DOHH2 (cell line): ENCODE measurements at regions not wholly inside any gene's neighbourhood (a gene's known extent, or its start where the extent isn't known, plus 50 kb on each side); places are given as distances from the start of the nearest gene placed in this dataset.

Source experiments
- H3F3A ChIP-seq: fragments of 200-600 bp; sonication (generic), shearing (Covaris generic); 2 replicates; pipeline ENCODE4 v1.6.0; 2016; ENCODE audit warnings: antibody characterized with exemption, mild to moderate bottlenecking; ENCODE audit not compliant: control insufficient read depth, insufficient read depth
- H3K27ac ChIP-seq: fragments of 200-600 bp; sonication (generic); 2 replicates; pipeline ENCODE4 v1.5.1; 2014; ENCODE audit warnings: low read depth, mild to moderate bottlenecking, low read length, moderate library complexity
- H3K27me3 ChIP-seq: fragments of 200-600 bp; sonication (generic); 2 replicates; pipeline ENCODE4 v1.6.1; 2014; ENCODE audit warnings: mild to moderate bottlenecking, low read length, mixed read lengths; ENCODE audit not compliant: control insufficient read depth
- H3K36me3 ChIP-seq: fragments of 200-600 bp; sonication (generic); 2 replicates; pipeline ENCODE4 v1.6.1; 2014; ENCODE audit warnings: mild to moderate bottlenecking, low read length, moderate library complexity, mixed read lengths; ENCODE audit not compliant: control insufficient read depth
- H3K4me1 ChIP-seq: fragments of 200-600 bp; sonication (generic); 2 replicates; pipeline ENCODE4 v1.6.1; 2014; ENCODE audit warnings: mild to moderate bottlenecking, low read length, mixed read lengths; ENCODE audit not compliant: control insufficient read depth
- H3K4me2 ChIP-seq: fragments of 200-600 bp; sonication (generic); 2 replicates; pipeline ENCODE4 v1.6.0; 2014; ENCODE audit warnings: mild to moderate bottlenecking, low read length, moderate library complexity
- H3K4me3 ChIP-seq: fragments of 200-600 bp; sonication (generic); 2 replicates; pipeline ENCODE4 v1.5.1; 2014; ENCODE audit warnings: mild to moderate bottlenecking, low read length, mixed read lengths
- H3K79me2 ChIP-seq: fragments of 200-600 bp; sonication (generic); 2 replicates; pipeline ENCODE4 v1.6.1; 2014; ENCODE audit warnings: mild to moderate bottlenecking, low read length, mixed read lengths; ENCODE audit not compliant: control insufficient read depth
- H3K9me2 ChIP-seq: fragments of 200-600 bp; sonication (generic); replicated peaks from 2 replicates; pipeline ENCODE4 v1.6.1; 2014; ENCODE audit warnings: mild to moderate bottlenecking, low read length, mixed read lengths; ENCODE audit not compliant: control insufficient read depth
- H3K9me3 ChIP-seq: fragments of 200-600 bp; sonication (generic); 2 replicates; pipeline ENCODE4 v1.6.1; 2014; ENCODE audit warnings: antibody characterized with exemption, low read length, mixed read lengths; ENCODE audit not compliant: control insufficient read depth, insufficient read depth
- H4K20me1 ChIP-seq: fragments of 200-600 bp; sonication (generic); 2 replicates; pipeline ENCODE4 v1.6.0; 2014; ENCODE audit warnings: low read depth, mild to moderate bottlenecking, antibody characterized with exemption, low read length, moderate library complexity; ENCODE audit not compliant: control insufficient read depth, insufficient read depth
- CTCF ChIP-seq: fragments of 200-600 bp; sonication (generic); IDR thresholded peaks from one replicate; pipeline ENCODE4 v1.5.1; 2014; ENCODE audit warnings: antibody characterized with exemption, mild to moderate bottlenecking, low read depth, low read length; ENCODE audit not compliant: poor library complexity, severe bottlenecking
- EZH2phosphoT487 ChIP-seq: fragments of 200-600 bp; sonication (generic); IDR thresholded peaks from 2 replicates; pipeline ENCODE4 v1.6.1; 2017; ENCODE audit warnings: borderline replicate concordance, mild to moderate bottlenecking, antibody characterized with exemption, low read length, moderate library complexity, mixed read lengths

GRCh38 chr12:107544937-107545336, 140.7 kb upstream of the PWP1 start:
- TF ChIP-seq EZH2phosphoT487 (no peak), CTCF (no peak)
- peaks cover 4% of the 10 kb centered on the region; the same call in 1 of the 2 replicates for H3K4me1 ChIP-seq
- no peaks in the 10 kb centered on the region for H3F3A ChIP-seq
- H3K4me3 ChIP-seq = no peak overlapping the region
- no peak overlapping the region for H3K4me2 ChIP-seq
- H3K27ac ChIP-seq = no peak overlapping the region
- H3K27me3 ChIP-seq = no peaks in the 10 kb centered on the region
- H4K20me1 ChIP-seq = no peaks in the 10 kb centered on the region
- H3K9me3 ChIP-seq = no peaks in the 10 kb centered on the region
- H3K36me3 ChIP-seq = no peaks in the 10 kb centered on the region
- no peaks in the 10 kb centered on the region for H3K9me2 ChIP-seq
- no peaks in the 10 kb centered on the region for H3K79me2 ChIP-seq

- Histone ChIP-seq H3K27me3 (no peaks in the 10 kb centered on the region), H3K36me3 (no peaks in the 10 kb centered on the region), H3K9me2 (no peaks in the 10 kb centered on the region), H3K27ac (no peak overlapping the region), H3K4me2 (no peak overlapping the region), H3K79me2 (no peaks in the 10 kb centered on the region), H3K4me3 (no peak overlapping the region), H3K4me1 (peaks cover 4% of the 10 kb centered on the region; the same call in 1 of the 2 replicates), H3K9me3 (no peaks in the 10 kb centered on the region), H4K20me1 (no peaks in the 10 kb centered on the region), H3F3A (no peaks in the 10 kb centered on the region)
- no peak for TF ChIP-seq EZH2phosphoT487
- TF ChIP-seq CTCF = no peak
Measured at GRCh38 chr12:107545737-107546353, 139.8 kb upstream of the PWP1 start.

- H3K4me1 ChIP-seq = peaks cover 4% of the 10 kb centered on the region; the same call in 1 of the 2 replicates
- no peaks in the 10 kb centered on the region for H4K20me1 ChIP-seq
- no peaks in the 10 kb centered on the region for H3K79me2 ChIP-seq
- no peaks in the 10 kb centered on the region for H3F3A ChIP-seq
- TF ChIP-seq EZH2phosphoT487 (no peak), CTCF (no peak)
- H3K4me2 ChIP-seq = no peak overlapping the region
- H3K9me2 ChIP-seq = no peaks in the 10 kb centered on the region
- no peak overlapping the region for H3K27ac ChIP-seq
- H3K27me3 ChIP-seq = no peaks in the 10 kb centered on the region
- no peaks in the 10 kb centered on the region for H3K36me3 ChIP-seq
- H3K9me3 ChIP-seq = no peaks in the 10 kb centered on the region
- H3K4me3 ChIP-seq = no peak overlapping the region
Measured at GRCh38 chr12:107547389-107547788, 138.2 kb upstream of the PWP1 start.
